ENCODE measurements at regions not wholly inside any gene's neighbourhood (a gene's known extent, or its start where the extent isn't known, plus 50 kb on each side); places are given as distances from the start of the nearest gene placed in this dataset.

DNA sequence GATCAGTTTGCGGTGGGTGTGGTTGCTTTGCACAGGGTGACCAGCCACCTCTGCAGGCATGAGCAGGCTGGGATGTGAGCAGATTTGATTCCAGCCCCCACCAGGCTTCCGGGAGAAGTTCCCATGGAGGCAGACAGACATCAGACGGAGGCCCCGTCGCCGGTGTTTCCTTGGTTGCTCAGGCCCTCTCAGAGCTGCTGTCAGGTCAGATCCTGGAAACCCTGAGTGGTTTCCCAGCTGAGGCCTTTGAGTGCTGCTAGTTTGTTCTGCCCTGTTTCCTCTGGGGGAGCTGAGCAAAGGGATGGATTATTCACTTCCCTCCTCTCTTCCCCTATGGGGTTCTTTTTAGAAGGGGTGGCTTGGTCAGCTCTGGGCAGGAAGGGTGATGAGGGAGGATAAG lies 62.2 kb downstream of the FAM241B start:
- Histone ChIP-seq H3K9me3 (replicated peaks; ENCODE audit: control insufficient read depth, insufficient read depth, low read length) (no peaks in the 10 kb centered on the region), H3K4me1 (ENCODE audit: control insufficient read depth, insufficient read depth, low read length) (no peaks in the 10 kb centered on the region), H3K27ac (ENCODE audit: control insufficient read depth, insufficient read depth) (no peak overlapping the region), H3K36me3 (ENCODE audit: control insufficient read depth in 2 of 2, insufficient read depth in 2 of 2, low read length in 1 of 2) (no peaks in the 10 kb centered on the region), H3K27me3 (replicated peaks in 1 of 2; ENCODE audit: control insufficient read depth in 2 of 2, insufficient read depth in 2 of 2, low read length in 1 of 2) (no peaks in the 10 kb centered on the region), H3K79me2 (ENCODE audit: control insufficient read depth, insufficient read depth, low read length) (no peaks in the 10 kb centered on the region), H2AFZ (ENCODE audit: control insufficient read depth, low read depth, low read length) (no peak overlapping the region), H4K20me1 (ENCODE audit: control insufficient read depth, insufficient read depth) (no peaks in the 10 kb centered on the region), H3K4me2 (ENCODE audit: control insufficient read depth, insufficient read depth) (no peak overlapping the region), H3K4me3 (no peak overlapping the region), H3K9ac (ENCODE audit: control insufficient read depth, insufficient read depth, low read length) (no peak overlapping the region)
- ChIA-PET POLR2A (no interaction called here), SMC1A (ENCODE audit: uncharacterized antibody, unreplicated experiment) (no interaction called here), RAD21 (ENCODE audit: unreplicated experiment) (no interaction called here), CTCF (no interaction called here)
- TF ChIP-seq ZBTB40 (IDR thresholded peaks at IDR 0.05; ENCODE audit: borderline replicate concordance) = no peak
- BruUV-seq (replicated peaks) = no TSS peak
- ATAC-seq (no peak), DNase-seq (ENCODE audit: low read depth, low spot score) (no peak), FAIRE-seq (no peak)
- 81% methylated on average over 6 of the region's 6 CpGs for WGBS (ENCODE audit: insufficient coverage, insufficient replicate concordance, low lambda C conversion rate, missing lambda C conversion rate)
- in situ Hi-C loops (cut with MboI) = no loop called here
- intact Hi-C loops (cut with micrococcal nuclease; ENCODE audit: unreplicated experiment) = no loop called here

- RAD21 ChIA-PET (ENCODE audit: unreplicated experiment) = no interaction called here
- Histone ChIP-seq H4K20me1 (ENCODE audit: control insufficient read depth, insufficient read depth) (no peaks in the 10 kb centered on the region), H3K9me3 (replicated peaks; ENCODE audit: control insufficient read depth, insufficient read depth, low read length) (no peaks in the 10 kb centered on the region), H3K79me2 (ENCODE audit: control insufficient read depth, insufficient read depth, low read length) (no peaks in the 10 kb centered on the region), H3K4me1 (ENCODE audit: control insufficient read depth, insufficient read depth, low read length) (no peaks in the 10 kb centered on the region), H3K4me2 (ENCODE audit: control insufficient read depth, insufficient read depth) (no peak overlapping the region), H3K4me3 (no peak overlapping the region), H3K36me3 (ENCODE audit: control insufficient read depth in 2 of 2, insufficient read depth in 2 of 2, low read length in 1 of 2) (no peaks in the 10 kb centered on the region), H3K9ac (ENCODE audit: control insufficient read depth, insufficient read depth, low read length) (no peak overlapping the region), H3K27me3 (replicated peaks in 1 of 2; ENCODE audit: control insufficient read depth in 2 of 2, insufficient read depth in 2 of 2, low read length in 1 of 2) (no peaks in the 10 kb centered on the region), H2AFZ (ENCODE audit: control insufficient read depth, low read depth, low read length) (no peak overlapping the region), H3K27ac (ENCODE audit: control insufficient read depth, insufficient read depth) (no peak overlapping the region)
- DNase-seq (ENCODE audit: low read depth, low spot score) (no peak), ATAC-seq (no peak), FAIRE-seq (no peak)
- in situ Hi-C loops (cut with MboI) (no loop called here), intact Hi-C loops (cut with micrococcal nuclease; ENCODE audit: unreplicated experiment) (no loop called here)
- SMC1A ChIA-PET (ENCODE audit: uncharacterized antibody, unreplicated experiment) = no interaction called here
- BruUV-seq (replicated peaks) = no TSS peak
- POLR2A ChIA-PET = no interaction called here
- TF ChIP-seq NR2C1 (IDR thresholded peaks at IDR 0.05) (no peak), ESRRA (IDR thresholded peaks at IDR 0.05; ENCODE audit: low read length) (no peak), SP1 (IDR thresholded peaks at IDR 0.05; ENCODE audit: low read depth, low read length) (no peak), SUPT20H (IDR thresholded peaks at IDR 0.05; ENCODE audit: borderline replicate concordance, control insufficient read depth, low read depth, low read length) (no peak), KDM1A (IDR thresholded peaks at IDR 0.05; ENCODE audit: borderline replicate concordance) (no peak)
- TF ChIP-seq, protein P1, sequence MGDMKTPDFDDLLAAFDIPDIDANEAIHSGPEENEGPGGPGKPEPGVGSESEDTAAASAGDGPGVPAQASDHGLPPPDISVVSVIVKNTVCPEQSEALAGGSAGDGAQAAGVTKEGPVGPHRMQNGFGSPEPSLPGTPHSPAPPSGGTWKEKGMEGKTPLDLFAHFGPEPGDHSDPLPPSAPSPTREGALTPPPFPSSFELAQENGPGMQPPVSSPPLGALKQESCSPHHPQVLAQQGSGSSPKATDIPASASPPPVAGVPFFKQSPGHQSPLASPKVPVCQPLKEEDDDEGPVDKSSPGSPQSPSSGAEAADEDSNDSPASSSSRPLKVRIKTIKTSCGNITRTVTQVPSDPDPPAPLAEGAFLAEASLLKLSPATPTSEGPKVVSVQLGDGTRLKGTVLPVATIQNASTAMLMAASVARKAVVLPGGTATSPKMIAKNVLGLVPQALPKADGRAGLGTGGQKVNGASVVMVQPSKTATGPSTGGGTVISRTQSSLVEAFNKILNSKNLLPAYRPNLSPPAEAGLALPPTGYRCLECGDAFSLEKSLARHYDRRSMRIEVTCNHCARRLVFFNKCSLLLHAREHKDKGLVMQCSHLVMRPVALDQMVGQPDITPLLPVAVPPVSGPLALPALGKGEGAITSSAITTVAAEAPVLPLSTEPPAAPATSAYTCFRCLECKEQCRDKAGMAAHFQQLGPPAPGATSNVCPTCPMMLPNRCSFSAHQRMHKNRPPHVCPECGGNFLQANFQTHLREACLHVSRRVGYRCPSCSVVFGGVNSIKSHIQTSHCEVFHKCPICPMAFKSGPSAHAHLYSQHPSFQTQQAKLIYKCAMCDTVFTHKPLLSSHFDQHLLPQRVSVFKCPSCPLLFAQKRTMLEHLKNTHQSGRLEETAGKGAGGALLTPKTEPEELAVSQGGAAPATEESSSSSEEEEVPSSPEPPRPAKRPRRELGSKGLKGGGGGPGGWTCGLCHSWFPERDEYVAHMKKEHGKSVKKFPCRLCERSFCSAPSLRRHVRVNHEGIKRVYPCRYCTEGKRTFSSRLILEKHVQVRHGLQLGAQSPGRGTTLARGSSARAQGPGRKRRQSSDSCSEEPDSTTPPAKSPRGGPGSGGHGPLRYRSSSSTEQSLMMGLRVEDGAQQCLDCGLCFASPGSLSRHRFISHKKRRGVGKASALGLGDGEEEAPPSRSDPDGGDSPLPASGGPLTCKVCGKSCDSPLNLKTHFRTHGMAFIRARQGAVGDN (IDR thresholded peaks at IDR 0.05) = no peak
- TF ChIP-seq, protein P2, sequence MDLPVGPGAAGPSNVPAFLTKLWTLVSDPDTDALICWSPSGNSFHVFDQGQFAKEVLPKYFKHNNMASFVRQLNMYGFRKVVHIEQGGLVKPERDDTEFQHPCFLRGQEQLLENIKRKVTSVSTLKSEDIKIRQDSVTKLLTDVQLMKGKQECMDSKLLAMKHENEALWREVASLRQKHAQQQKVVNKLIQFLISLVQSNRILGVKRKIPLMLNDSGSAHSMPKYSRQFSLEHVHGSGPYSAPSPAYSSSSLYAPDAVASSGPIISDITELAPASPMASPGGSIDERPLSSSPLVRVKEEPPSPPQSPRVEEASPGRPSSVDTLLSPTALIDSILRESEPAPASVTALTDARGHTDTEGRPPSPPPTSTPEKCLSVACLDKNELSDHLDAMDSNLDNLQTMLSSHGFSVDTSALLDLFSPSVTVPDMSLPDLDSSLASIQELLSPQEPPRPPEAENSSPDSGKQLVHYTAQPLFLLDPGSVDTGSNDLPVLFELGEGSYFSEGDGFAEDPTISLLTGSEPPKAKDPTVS (IDR thresholded peaks at IDR 0.05; ENCODE audit: low read depth, low read length) = no peak
- 10% methylated on average over 6 of the region's 6 CpGs for WGBS (ENCODE audit: insufficient coverage, insufficient replicate concordance, low lambda C conversion rate, missing lambda C conversion rate)
- CTCF ChIA-PET = no interaction called here
Measured at GRCh38 chr10:69692891-69693290, 62.8 kb downstream of the FAM241B start.
